Activated CD4-positive, CD25-positive, alpha-beta regulatory T cell treated with anti-CD3 and anti-CD28 coated beads, Interleukin-2, amount 50 U/mL, for 24 hours (primary cell): ENCODE measurements at regions not wholly inside any gene's neighbourhood (a gene's known extent, or its start where the extent isn't known, plus 50 kb on each side); places are given as distances from the start of the nearest gene placed in this dataset.
A peak's percentile ranks its signal among the peaks of the same experiment; 100 is the strongest.

ENCODE experiments used
- ATAC-seq, 2 donors: fragments of 150-1000 bp; cut with Tn5 transposase; one replicate each; pipeline ENCODE4 v1.10.0; 2021; ENCODE audit warnings: mild to moderate bottlenecking in 1 of 2, moderate library complexity in 1 of 2

DNA sequence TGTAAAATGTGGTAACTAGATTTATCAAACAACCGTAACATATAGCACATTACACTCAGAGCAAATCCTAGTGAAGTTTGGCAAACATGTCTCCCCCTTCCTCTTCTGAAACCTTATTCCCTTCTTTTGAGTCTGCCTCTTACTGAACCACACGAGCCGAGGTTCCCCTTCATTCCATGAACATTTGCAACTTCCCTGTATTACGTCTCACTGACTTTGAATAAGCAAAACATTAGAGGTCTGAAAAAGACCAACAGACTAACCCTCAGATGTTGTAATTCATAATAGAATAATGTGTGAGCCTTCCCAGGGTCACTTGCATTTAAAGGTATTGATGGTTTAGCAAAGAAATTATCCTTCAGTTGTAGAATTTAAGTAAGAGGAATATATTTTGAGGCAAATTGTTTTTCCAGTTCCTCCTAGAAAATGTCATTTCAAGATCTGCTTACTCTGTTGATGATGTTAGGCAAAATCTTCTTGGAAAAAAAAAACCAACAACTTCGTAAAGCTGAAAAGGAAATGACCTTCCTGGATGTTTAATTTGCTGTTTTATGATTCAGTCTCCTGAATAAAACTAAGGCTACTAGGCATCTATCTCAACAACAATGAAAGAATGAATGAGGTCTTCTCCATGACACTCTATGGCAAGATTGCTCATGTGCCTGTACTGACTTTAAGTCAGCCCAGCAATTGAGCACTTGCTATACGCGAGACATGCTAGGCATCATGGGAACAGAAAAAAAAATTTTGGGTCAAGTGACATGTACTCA, 296.9 kb upstream of the NECTIN3 start:
- ATAC-seq = no peak

DNA sequence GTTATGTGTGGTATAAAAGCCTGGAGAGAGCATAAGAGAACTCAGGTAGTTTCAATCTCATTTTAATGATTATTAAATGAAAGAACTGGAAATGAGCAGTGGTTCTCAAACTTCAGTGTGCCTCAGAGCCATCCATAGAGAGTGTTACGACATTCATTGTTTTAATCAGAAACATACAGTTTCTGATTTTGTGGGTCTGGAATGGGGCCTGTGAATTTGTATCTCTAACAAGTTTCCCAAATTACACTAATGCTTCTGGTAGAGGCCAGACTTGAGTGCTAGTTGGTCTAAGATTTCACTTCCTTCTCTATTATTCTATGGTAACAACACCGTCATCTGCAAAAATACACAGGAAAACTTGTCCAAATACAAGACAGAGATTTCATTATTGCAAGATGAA, 292.0 kb upstream of the NECTIN3 start:
- no peak for ATAC-seq

- ATAC-seq = no peak
Measured at GRCh38 chr3:110783541-110783940, 288.1 kb upstream of the NECTIN3 start.

GRCh38 chr3:110788794-110789193, 282.8 kb upstream of the NECTIN3 start:
- no peak for ATAC-seq

DNA sequence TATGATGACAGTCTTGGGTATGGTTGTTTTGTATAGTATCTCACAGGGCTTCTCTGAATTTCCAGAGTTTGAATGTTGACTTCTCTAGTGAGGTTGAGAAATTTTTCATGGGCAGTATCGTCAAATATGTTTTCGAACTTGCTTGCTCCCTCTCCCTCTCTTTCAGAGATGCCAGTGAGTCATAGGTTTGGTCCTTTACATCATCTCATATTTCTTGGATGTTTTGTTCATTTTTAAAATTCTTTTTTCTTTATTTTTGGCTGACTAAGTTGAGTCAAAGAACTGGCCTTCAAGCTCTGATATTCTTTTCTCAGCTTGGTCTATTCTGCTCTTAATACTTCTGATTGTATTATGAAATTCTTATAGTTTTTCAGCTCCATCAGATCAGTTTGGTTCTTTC, 282.3 kb upstream of the NECTIN3 start:
- no peak for ATAC-seq

GRCh38 chr3:110790631-110791030, 281.0 kb upstream of the NECTIN3 start:
- no peak for ATAC-seq

DNA sequence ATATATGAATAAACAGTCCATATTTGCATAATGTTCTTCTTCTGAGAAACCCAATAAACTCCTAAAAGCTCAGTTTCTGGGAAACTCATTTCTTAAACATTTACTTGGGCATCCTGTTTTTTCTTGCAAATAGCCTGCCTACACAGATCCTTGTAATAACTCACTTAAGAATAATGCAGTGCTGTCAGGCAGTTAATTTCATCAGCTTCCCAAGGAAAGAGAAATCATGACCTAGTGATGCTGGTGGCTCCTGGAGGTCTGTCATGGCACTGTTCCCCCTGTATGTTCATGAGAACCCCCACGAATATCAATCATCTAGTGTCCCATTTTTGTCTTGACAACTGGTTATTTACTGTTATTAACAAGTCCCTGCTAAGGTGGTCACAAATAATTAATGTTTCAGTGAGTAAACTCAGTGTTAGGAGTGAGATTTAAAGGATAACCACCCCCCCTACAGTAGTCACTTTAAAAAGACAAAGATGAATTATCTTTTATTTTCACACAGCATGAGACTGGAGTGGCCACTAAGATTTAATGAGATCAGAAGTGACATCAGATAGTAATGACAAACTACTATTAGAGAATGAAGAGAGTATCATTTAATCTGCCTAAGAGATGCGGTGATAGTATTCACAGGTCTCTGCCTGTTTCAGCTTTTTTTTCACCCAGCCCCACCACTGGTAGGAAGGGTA, 279.5 kb upstream of the NECTIN3 start:
- no peak for ATAC-seq

- no peak for ATAC-seq
Measured at GRCh38 chr3:110793611-110794010, 278.0 kb upstream of the NECTIN3 start.

GRCh38 chr3:110795163-110795562, 276.5 kb upstream of the NECTIN3 start:
- ATAC-seq = no peak

GRCh38 chr3:110799271-110799670, 272.3 kb upstream of the NECTIN3 start:
- no peak for ATAC-seq

DNA sequence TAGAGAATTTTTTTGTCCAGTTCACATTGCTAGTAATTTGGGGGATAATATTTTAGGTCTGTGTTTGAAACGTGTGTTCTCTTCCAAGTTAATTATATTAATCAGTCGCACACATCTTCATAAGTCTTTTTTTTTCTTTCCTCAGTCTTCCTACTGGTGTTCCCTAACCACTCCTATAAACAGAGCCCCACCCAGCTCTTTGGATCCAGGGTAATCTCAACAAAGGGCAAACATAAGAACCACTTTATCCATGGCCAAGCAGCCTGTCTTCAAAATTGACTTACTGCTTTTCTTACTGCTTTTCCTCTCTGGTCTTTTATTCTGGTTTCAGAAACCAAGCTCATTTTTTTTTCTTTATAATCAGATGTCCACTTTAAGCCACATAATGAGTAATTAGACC, 266.8 kb upstream of the NECTIN3 start:
- ATAC-seq = no peak

DNA sequence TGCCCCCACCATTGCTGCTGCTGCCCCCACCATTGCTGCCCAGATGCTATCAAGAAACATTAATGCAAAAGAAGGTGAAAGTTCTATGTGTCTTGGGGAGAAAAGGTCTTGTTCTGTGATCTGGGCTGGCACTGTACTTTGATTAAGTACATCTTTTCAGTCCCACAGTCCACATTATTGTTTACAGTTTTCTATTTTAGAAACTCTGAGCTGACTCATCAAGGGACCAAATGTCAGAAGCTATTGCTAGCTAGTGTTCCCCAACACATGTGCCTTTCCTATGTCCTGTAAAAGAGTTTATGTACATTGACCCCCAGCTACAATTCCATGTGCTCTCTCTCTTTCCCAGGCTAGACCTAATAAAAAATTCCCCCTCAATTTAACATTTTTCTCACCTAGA, 264.7 kb upstream of the NECTIN3 start:
- no peak for ATAC-seq

DNA sequence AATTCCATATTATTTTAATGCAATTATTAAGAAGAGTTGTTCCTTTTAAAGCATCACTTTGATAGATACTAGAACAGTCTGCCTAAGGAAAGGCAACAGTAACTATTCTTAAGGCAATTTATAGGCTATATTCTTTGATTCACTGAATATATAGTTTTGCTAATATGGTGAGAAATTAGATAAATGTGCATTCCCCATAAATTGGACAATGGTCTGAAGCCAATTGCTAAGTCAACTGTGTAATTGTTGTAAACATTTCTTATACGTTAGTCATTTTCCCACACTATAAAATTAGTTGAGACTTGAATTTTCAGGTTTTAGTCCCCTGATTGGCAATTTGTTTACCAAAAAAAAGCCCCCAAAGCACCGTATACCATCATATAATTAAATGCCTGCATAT, 263.0 kb upstream of the NECTIN3 start:
- no peak for ATAC-seq

- ATAC-seq = no peak
Measured at GRCh38 chr3:110810356-110810755, 261.3 kb upstream of the NECTIN3 start.

DNA sequence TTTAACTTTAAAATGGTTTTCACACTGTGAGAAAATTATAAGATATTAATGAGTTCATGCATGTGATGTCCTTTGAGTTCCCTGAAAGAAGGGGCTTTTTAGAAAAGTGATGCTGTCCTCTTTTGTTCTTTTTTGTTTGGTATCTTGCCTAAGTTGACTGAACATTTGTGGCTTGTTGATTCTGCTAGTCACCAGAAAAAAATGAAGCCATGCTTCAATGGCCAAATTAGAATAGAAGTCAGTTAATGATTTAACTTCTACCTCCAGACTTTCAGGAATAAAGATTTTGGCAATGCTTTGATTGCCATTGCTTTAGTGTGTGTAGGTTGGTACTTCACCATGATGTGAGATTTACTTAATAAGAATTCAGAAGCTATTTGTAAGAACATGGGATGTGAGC, 260.6 kb upstream of the NECTIN3 start:
- no peak for ATAC-seq

DNA sequence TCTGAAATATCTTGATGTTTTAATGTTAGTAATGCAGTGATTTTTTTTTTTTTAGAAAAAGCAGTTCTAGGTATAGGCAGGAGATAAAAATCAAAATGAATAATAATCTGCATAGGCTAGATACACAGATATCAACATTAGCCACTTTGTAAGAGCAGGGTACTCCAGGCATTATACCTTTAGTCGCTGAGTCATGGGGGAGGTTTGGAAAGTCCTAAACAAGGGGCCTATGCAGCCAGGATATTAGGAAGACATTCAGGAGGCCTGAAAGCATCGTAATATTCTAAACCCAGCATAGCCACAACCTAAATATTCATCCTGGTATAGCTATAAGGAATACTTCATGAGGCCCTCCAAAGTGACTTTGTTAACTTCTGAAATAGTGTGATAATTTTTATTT, 258.1 kb upstream of the NECTIN3 start:
- ATAC-seq = no peak

- peak; percentile 58 to 70 for ATAC-seq
Measured at GRCh38 chr3:110814170-110815007, 257.2 kb upstream of the NECTIN3 start.

- no peak for ATAC-seq
Measured at GRCh38 chr3:110815008-110815583, 256.5 kb upstream of the NECTIN3 start.

GRCh38 chr3:110816008-110816407, 255.6 kb upstream of the NECTIN3 start:
- ATAC-seq = no peak

DNA sequence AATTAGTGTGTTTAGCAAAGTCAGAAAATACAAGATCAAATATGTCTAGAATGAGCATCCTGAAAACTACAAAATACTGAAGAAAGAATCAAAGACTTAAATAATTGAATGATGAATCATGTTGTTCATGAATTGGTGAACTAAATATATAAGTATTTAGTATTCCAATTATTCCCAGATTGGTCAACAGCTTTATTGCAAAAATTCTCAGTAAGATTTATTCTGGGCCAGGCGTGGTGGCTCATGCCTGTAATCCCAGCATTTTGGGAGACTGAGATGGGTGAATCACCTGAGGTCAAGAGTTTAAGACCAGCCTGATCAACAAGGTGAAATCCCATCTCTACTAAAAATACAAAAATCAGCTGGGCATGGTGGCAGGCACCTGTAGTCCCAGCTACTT, 250.0 kb upstream of the NECTIN3 start:
- no peak for ATAC-seq

DNA sequence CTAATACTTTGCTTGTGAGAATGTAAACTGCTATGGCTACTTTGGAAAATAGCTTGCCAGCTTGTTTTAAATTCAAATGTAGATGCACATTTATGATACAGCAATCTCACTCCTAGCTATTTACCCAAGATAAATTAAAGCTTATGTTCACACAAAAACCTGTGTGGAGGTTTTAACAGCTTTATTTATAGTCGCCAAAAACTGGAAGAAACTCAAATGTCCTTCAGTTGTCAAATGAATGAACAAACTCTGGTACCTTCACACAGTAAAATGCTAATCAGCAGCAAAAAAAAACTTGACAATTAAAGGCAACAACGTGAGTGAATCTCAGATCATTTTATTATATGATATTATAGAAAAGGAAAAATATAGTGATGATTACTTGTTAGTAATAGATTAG, 248.6 kb upstream of the NECTIN3 start:
- no peak for ATAC-seq

GRCh38 chr3:110846971-110847370, 224.6 kb upstream of the NECTIN3 start:
- ATAC-seq = no peak

DNA sequence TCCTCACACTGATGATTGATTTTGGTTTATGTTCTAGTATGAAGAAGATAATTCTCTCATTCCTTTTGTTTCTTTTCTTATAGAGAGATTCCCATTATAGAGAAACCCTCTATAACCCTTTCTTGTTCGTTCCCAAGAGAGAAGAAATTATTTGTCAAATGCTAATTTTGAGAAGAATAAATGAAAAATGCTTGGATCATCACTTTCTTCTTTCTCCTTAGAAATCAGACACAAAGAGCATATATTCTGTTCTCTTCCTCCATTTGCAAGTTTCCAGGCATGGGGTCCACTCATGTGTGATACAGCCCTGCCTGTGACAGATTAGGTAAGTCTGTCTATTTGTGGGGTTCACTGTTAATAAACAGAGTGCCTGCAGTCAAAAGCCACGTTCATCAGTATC, 222.6 kb upstream of the NECTIN3 start:
- no peak for ATAC-seq
